ENCODE measurements at regions not wholly inside any gene's neighbourhood (a gene's known extent, or its start where the extent isn't known, plus 50 kb on each side); places are given as distances from the start of the nearest gene placed in this dataset.

DNA sequence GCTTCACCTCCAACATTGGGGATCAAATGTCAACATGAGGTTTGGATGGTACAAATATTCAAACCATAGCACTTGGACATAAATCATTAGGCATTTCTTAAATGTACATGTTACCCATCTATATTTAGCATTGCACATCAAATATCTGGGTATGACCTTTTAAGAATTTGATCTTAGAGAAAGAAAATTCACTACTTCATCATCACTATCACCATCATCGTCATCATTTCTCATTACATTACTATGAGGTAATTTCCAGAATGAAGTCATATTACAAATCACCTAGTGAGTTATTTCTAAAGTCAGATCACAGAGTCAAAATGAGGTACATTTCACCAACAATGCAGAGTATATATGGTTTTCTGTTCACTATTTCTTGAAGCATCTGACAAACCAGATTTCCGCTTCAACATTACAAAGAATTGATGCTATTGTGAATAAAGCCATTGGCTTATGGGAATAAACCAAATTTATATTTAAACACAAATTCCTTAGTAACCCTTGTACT, 356.4 kb upstream of the GYPC start:
- TF ChIP-seq, protein P1, sequence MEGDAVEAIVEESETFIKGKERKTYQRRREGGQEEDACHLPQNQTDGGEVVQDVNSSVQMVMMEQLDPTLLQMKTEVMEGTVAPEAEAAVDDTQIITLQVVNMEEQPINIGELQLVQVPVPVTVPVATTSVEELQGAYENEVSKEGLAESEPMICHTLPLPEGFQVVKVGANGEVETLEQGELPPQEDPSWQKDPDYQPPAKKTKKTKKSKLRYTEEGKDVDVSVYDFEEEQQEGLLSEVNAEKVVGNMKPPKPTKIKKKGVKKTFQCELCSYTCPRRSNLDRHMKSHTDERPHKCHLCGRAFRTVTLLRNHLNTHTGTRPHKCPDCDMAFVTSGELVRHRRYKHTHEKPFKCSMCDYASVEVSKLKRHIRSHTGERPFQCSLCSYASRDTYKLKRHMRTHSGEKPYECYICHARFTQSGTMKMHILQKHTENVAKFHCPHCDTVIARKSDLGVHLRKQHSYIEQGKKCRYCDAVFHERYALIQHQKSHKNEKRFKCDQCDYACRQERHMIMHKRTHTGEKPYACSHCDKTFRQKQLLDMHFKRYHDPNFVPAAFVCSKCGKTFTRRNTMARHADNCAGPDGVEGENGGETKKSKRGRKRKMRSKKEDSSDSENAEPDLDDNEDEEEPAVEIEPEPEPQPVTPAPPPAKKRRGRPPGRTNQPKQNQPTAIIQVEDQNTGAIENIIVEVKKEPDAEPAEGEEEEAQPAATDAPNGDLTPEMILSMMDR (IDR thresholded peaks at IDR 0.05; ENCODE audit: low read length), result no peak
- TF ChIP-seq EZH2 (IDR thresholded peaks at IDR 0.05; ENCODE audit: borderline replicate concordance, low read length), result no peak
